Keratinocyte (primary cell): ENCODE measurements at regions not wholly inside any gene's neighbourhood (a gene's known extent, or its start where the extent isn't known, plus 50 kb on each side); places are given as distances from the start of the nearest gene placed in this dataset.

Source experiments
- DNase-seq: peaks from one replicate; pipeline ENCODE4 v3.0.0-alpha.2; 2011; ENCODE audit warnings: low read depth, missing footprints, low spot score
- FAIRE-seq: peaks from 2 replicates; lab custom pipeline; 2011; peaks lifted over from hg19 to GRCh38; lab: Jason Lieb, UNC
- H2AFZ ChIP-seq: 2 replicates; pipeline ENCODE4 v1.6.0; 2012; ENCODE audit warnings: low read length, control low read depth, inconsistent platforms; ENCODE audit not compliant: control insufficient read depth
- H3K27ac ChIP-seq: 2 replicates; pipeline ENCODE4 v1.5.1; 2011; ENCODE audit warnings: low read length; ENCODE audit not compliant: control insufficient read depth, insufficient read depth
- H3K27me3 ChIP-seq: 3 replicates; pipeline ENCODE4 v1.6.0; 2011; ENCODE audit warnings: low read length; ENCODE audit not compliant: control insufficient read depth, insufficient read depth; ENCODE audit errors: extremely low read depth
- H3K36me3 ChIP-seq, 2 experiments: 2 replicates in 1 of 2; 3 replicates in 1 of 2; pipeline ENCODE4 v1.5.1; 2011; ENCODE audit warnings: low read length in 2 of 2, mild to moderate bottlenecking in 1 of 2; ENCODE audit not compliant: control insufficient read depth in 2 of 2, insufficient read depth in 2 of 2; ENCODE audit errors: extremely low read depth in 1 of 2
- H3K4me1 ChIP-seq: 3 replicates; pipeline ENCODE4 v1.5.1; 2011; ENCODE audit warnings: low read length; ENCODE audit not compliant: control insufficient read depth, insufficient read depth; ENCODE audit errors: extremely low read depth
- H3K4me2 ChIP-seq: 3 replicates; pipeline ENCODE4 v1.6.0; 2011; ENCODE audit warnings: low read depth, low read length; ENCODE audit not compliant: control insufficient read depth, insufficient read depth; ENCODE audit errors: extremely low read depth
- H3K4me3 ChIP-seq, 3 experiments: fragments of 200-600 bp in 1 of 3; sonication (generic) in 1 of 3; 2 replicates in 2 of 3; 3 replicates in 1 of 3; pipeline ENCODE4 v1.5.1; 2011 to 2016; ENCODE audit warnings: low read length in 3 of 3, mild to moderate bottlenecking in 3 of 3, control low read depth in 2 of 3, inconsistent platforms in 1 of 3, low read depth in 1 of 3, mixed read lengths in 1 of 3, mixed run types in 1 of 3, moderate library complexity in 1 of 3; ENCODE audit not compliant: control insufficient read depth in 2 of 3, insufficient read depth in 2 of 3; ENCODE audit errors: extremely low read depth in 1 of 3
- H3K79me2 ChIP-seq: 2 replicates; pipeline ENCODE4 v1.6.0; 2012; ENCODE audit warnings: low read length; ENCODE audit not compliant: control insufficient read depth, insufficient read depth
- H3K9ac ChIP-seq: 3 replicates; pipeline ENCODE4 v1.6.0; 2011; ENCODE audit warnings: low read length; ENCODE audit not compliant: control insufficient read depth, insufficient read depth; ENCODE audit errors: extremely low read depth
- H3K9me1 ChIP-seq: 3 replicates; pipeline ENCODE4 v1.6.0; 2011; ENCODE audit warnings: low read length; ENCODE audit not compliant: control insufficient read depth, insufficient read depth; ENCODE audit errors: extremely low read depth
- H3K9me3 ChIP-seq: 2 replicates; pipeline ENCODE4 v1.5.1; 2012; ENCODE audit warnings: low read depth, low read length; ENCODE audit not compliant: control insufficient read depth
- H4K20me1 ChIP-seq: 3 replicates; pipeline ENCODE4 v1.6.0; 2011; ENCODE audit warnings: low read length; ENCODE audit not compliant: control insufficient read depth, insufficient read depth; ENCODE audit errors: extremely low read depth
- CTCF ChIP-seq, 3 experiments: IDR thresholded peaks in 1 of 3; conservative IDR thresholded peaks in 1 of 3; optimal IDR thresholded peaks in 1 of 3; 2 replicates in 2 of 3; 3 replicates in 1 of 3; pipeline versions ENCODE3 to v1.5.1; 2011; ENCODE audit warnings: low read length in 3 of 3, mild to moderate bottlenecking in 3 of 3, moderate library complexity in 2 of 3, control low read depth in 1 of 3, inconsistent platforms in 1 of 3; ENCODE audit not compliant: insufficient read depth in 2 of 3; ENCODE audit errors: extremely low read depth in 1 of 3
- EZH2 ChIP-seq: IDR thresholded peaks from one replicate; pipeline ENCODE4 v1.6.1; 2012; ENCODE audit warnings: inconsistent platforms, mild to moderate bottlenecking, low read length, moderate library complexity
- dilution Hi-C: fragments of 300-500 bp; cut with MboI; formaldehyde crosslinking; loops from one replicate; pipeline ENCODE4 v1.7.0; 2020; ENCODE audit warnings: low sequenced_read_pairs; ENCODE audit not compliant: extremely low pct_ligation_motif_present

- Histone ChIP-seq H4K20me1 (no peaks in the 10 kb centered on the region), H3K27me3 (no peaks in the 10 kb centered on the region), H2AFZ (no peak overlapping the region), H3K79me2 (no peaks in the 10 kb centered on the region), H3K9me1 (no peaks in the 10 kb centered on the region), H3K9me3 (no peaks in the 10 kb centered on the region), H3K27ac (no peak overlapping the region), H3K4me2 (no peak overlapping the region), H3K9ac (no peak overlapping the region), H3K4me1 (no peaks in the 10 kb centered on the region), H3K36me3 (no peaks in the 10 kb centered on the region), H3K4me3 (no peak overlapping the region)
- DNase-seq (no peak), FAIRE-seq (no peak)
- dilution Hi-C loops = no loop called here
- TF ChIP-seq CTCF (optimal IDR thresholded peaks at IDR 0.05 in 1 of 3, IDR thresholded peaks at IDR 0.05 in 1 of 3, conservative IDR thresholded peaks at IDR 0.05 in 1 of 3; ENCODE audit: extremely low read depth in 1 of 3, insufficient read depth in 2 of 3, low read length in 3 of 3) (no peak), EZH2 (no peak)
Observed at GRCh38 chr10:44814929-44815328, 96.2 kb upstream of the TMEM72 start.

- H3K79me2 ChIP-seq = no peaks in the 10 kb centered on the region
- H3K36me3 ChIP-seq = no peaks in the 10 kb centered on the region
- H3K9me3 ChIP-seq = no peaks in the 10 kb centered on the region
- dilution Hi-C loops = no loop called here
- H4K20me1 ChIP-seq = no peaks in the 10 kb centered on the region
- TF ChIP-seq EZH2 (no peak), CTCF (optimal IDR thresholded peaks at IDR 0.05 in 1 of 3, IDR thresholded peaks at IDR 0.05 in 1 of 3, conservative IDR thresholded peaks at IDR 0.05 in 1 of 3; ENCODE audit: extremely low read depth in 1 of 3, insufficient read depth in 2 of 3, low read length in 3 of 3) (no peak)
- no peak overlapping the region for H2AFZ ChIP-seq
- H3K4me3 ChIP-seq = no peak overlapping the region
- H3K4me1 ChIP-seq = no peaks in the 10 kb centered on the region
- H3K9ac ChIP-seq = no peak overlapping the region
- H3K9me1 ChIP-seq = no peaks in the 10 kb centered on the region
- no peak for FAIRE-seq
- no peak overlapping the region for H3K4me2 ChIP-seq
- no peak for DNase-seq
- no peaks in the 10 kb centered on the region for H3K27me3 ChIP-seq
- no peak overlapping the region for H3K27ac ChIP-seq
Observed at GRCh38 chr10:44818041-44818649, 93.0 kb upstream of the TMEM72 start.
